CD4-positive, alpha-beta memory T cell (primary cell): ENCODE measurements at regions not wholly inside any gene's neighbourhood (a gene's known extent, or its start where the extent isn't known, plus 50 kb on each side); places are given as distances from the start of the nearest gene placed in this dataset.
A peak's percentile ranks its signal among the peaks of the same experiment; 100 is the strongest.

ENCODE experiments used
- CTCF ChIA-PET: fragments of 350-600 bp; sonication (Branson Sonifier 250); formaldehyde crosslinking; loops from one replicate; lab custom pipeline; 2021; ENCODE audit warnings: inconsistent platforms; ENCODE audit not compliant: partially characterized antibody; lab: Charles Lee
- POLR2A ChIA-PET: fragments of 350-600 bp; sonication (Branson Sonifier 250); formaldehyde crosslinking; loops from one replicate; lab custom pipeline; 2021; ENCODE audit not compliant: partially characterized antibody; lab: Charles Lee
- DNase-seq, 5 donors: peaks; one replicate each; pipeline versions ENCODE4 v3.0.0 to v3.0.0-alpha.2; 2020 to 2022; ENCODE audit warnings: mixed read lengths in 1 of 5
- H3K27ac ChIP-seq: one replicate; pipeline ENCODE4 v1.7.0; 2013; ENCODE audit warnings: low read depth, low read length
- H3K27me3 ChIP-seq: 2 replicates; pipeline ENCODE4 v1.7.0; 2013; ENCODE audit warnings: mild to moderate bottlenecking, low read length, moderate library complexity; ENCODE audit not compliant: insufficient read depth
- H3K36me3 ChIP-seq: 2 replicates; pipeline ENCODE4 v1.7.0; 2013; ENCODE audit warnings: mild to moderate bottlenecking, low read length, moderate library complexity; ENCODE audit not compliant: insufficient read depth
- H3K4me1 ChIP-seq: 2 replicates; pipeline ENCODE4 v1.7.0; 2013; ENCODE audit warnings: mild to moderate bottlenecking, low read length, moderate library complexity; ENCODE audit not compliant: insufficient read depth
- H3K4me3 ChIP-seq, 2 donors: one replicate each; pipeline ENCODE4 v1.7.0; 2013; ENCODE audit warnings: low read length in 2 of 2, mild to moderate bottlenecking in 1 of 2
- H3K9me3 ChIP-seq, 2 donors: one replicate each; pipeline ENCODE4 v1.7.0; 2013; ENCODE audit warnings: low read length in 2 of 2, control low read depth in 1 of 2; ENCODE audit not compliant: control insufficient read depth in 1 of 2
- H3K27ac Mint-ChIP-seq, 7 donors: one replicate each; pipeline ENCODE4 v1.8.0; 2020 to 2021; ENCODE audit warnings: mixed read lengths in 7 of 7, mild to moderate bottlenecking in 6 of 7, inconsistent platforms in 3 of 7, moderate library complexity in 3 of 7
- H3K27me3 Mint-ChIP-seq, 2 donors: one replicate each; pipeline ENCODE4 v1.8.0; 2020 to 2021; ENCODE audit warnings: mixed read lengths in 2 of 2
- H3K36me3 Mint-ChIP-seq, 2 donors: one replicate each; pipeline ENCODE4 v1.8.0; 2020 to 2021; ENCODE audit warnings: mixed read lengths in 2 of 2, inconsistent platforms in 1 of 2, mild to moderate bottlenecking in 1 of 2
- H3K4me1 Mint-ChIP-seq, 4 donors: one replicate each; pipeline ENCODE4 v1.8.0; 2020 to 2021; ENCODE audit warnings: mixed read lengths in 4 of 4, mild to moderate bottlenecking in 1 of 4
- H3K4me3 Mint-ChIP-seq, 8 donors: one replicate each; pipeline ENCODE4 v1.8.0; 2020 to 2021; ENCODE audit warnings: mixed read lengths in 8 of 8, mild to moderate bottlenecking in 7 of 8, moderate library complexity in 6 of 8, inconsistent platforms in 3 of 8
- H3K9me3 Mint-ChIP-seq, 8 donors: one replicate each; pipeline ENCODE4 v1.8.0; 2020 to 2021; ENCODE audit warnings: mixed read lengths in 8 of 8, mild to moderate bottlenecking in 5 of 8, inconsistent platforms in 3 of 8, moderate library complexity in 1 of 8
- intact Hi-C: fragments of 100-400 bp; cut with micrococcal nuclease; formaldehyde crosslinking; loops from one replicate; pipeline ENCODE4 v1.15.1; 2023

- ChIA-PET CTCF (interaction anchor here (1.1 to 5.3 kb wide), 4 partner anchors 14 to 65 kb away, joined by 3 to 23 read pairs (median 8); no protein-coding TSS in a partner anchor), POLR2A (interaction anchor here (1.3 to 1.5 kb wide), 3 partner anchors 8 to 14 kb away, joined by 3 to 4 read pairs (median 3); no protein-coding TSS in a partner anchor)
- DNase-seq: no peak
- peaks cover 0 to 13% of the 10 kb centered on the region in 2 donors for H3K36me3 Mint-ChIP-seq
- Histone ChIP-seq H3K4me1 (no peaks in the 10 kb centered on the region), H3K9me3 (no peaks in the 10 kb centered on the region), H3K4me3 (no peak overlapping the region), H3K27ac (no peak overlapping the region), H3K36me3 (no peaks in the 10 kb centered on the region), H3K27me3 (no peaks in the 10 kb centered on the region)
- intact Hi-C loops: loop anchor here (10.0 kb wide), 1 partner anchor 526 kb away; the partner anchor contains the start of gene KIAA0513
- H3K27me3 Mint-ChIP-seq: peaks cover 0 to 1% of the 10 kb centered on the region in 2 donors
- H3K4me1 Mint-ChIP-seq: peaks cover 7 to 21% (median 16%) of the 10 kb centered on the region in 4 donors
- H3K4me3 Mint-ChIP-seq: peak overlapping the region in 7 of 8 donors; percentile 17 to 73 (median 63)
- H3K27ac Mint-ChIP-seq: peak overlapping the region in 5 of 7 donors; percentile 18 to 79 (median 57)
- H3K9me3 Mint-ChIP-seq: peaks cover 0 to 2% (median 0%) of the 10 kb centered on the region in 8 donors
These were observed 61.9 kb upstream of the GSE1 start for GRCh38 chr16:85550953-85551924.

GRCh38 chr16:85552980-85553435 lies 60.1 kb upstream of the GSE1 start:
- Mint-ChIP-seq H3K36me3 (peaks cover 0 to 17% of the 10 kb centered on the region in 2 donors), H3K27me3 (peaks cover 0 to 1% of the 10 kb centered on the region in 2 donors), H3K4me1 (peaks cover 13 to 34% (median 23%) of the 10 kb centered on the region in 4 donors), H3K27ac (peak overlapping the region; percentile 59 to 86 (median 70)), H3K4me3 (peak overlapping the region; percentile 74 to 90 (median 82)), H3K9me3 (peaks cover 0 to 1% (median 0%) of the 10 kb centered on the region in 8 donors)
- H3K36me3 ChIP-seq: no peaks in the 10 kb centered on the region
- peak in 1 of 5 donors; percentile 14 for DNase-seq
- peak overlapping the region in 1 of 2 donors; percentile 65 for H3K4me3 ChIP-seq
- intact Hi-C loops: loop anchor here (10.0 kb wide), 1 partner anchor 528 kb away; the partner anchor contains the start of gene KIAA0513
- no peaks in the 10 kb centered on the region for H3K9me3 ChIP-seq
- H3K27ac ChIP-seq: peak overlapping the region; percentile 61
- H3K27me3 ChIP-seq: no peaks in the 10 kb centered on the region
- H3K4me1 ChIP-seq: peaks cover 9% of the 10 kb centered on the region
- ChIA-PET CTCF (interaction anchor here (0.7 to 5.3 kb wide), 14 partner anchors 8 to 137 kb away, joined by 3 to 23 read pairs (median 4); partner anchors contain the start of gene GSE1), POLR2A (interaction anchor here (0.6 to 3.6 kb wide), 14 partner anchors 9 to 1436 kb away, joined by 3 to 51 read pairs (median 4); partner anchors contain the start of genes GSE1 and MBTPS1)

GRCh38 chr16:85553436-85554113 lies 59.5 kb upstream of the GSE1 start:
- Histone ChIP-seq H3K9me3 (no peaks in the 10 kb centered on the region), H3K4me1 (peaks cover 15% of the 10 kb centered on the region), H3K4me3 (peak overlapping the region; percentile 65 to 76), H3K27ac (peak overlapping the region; percentile 61), H3K36me3 (no peaks in the 10 kb centered on the region), H3K27me3 (no peaks in the 10 kb centered on the region)
- Mint-ChIP-seq H3K27ac (peak overlapping the region; percentile 90 to 98 (median 96)), H3K36me3 (peaks cover 0 to 17% of the 10 kb centered on the region in 2 donors), H3K4me1 (peaks cover 17 to 39% (median 28%) of the 10 kb centered on the region in 4 donors), H3K9me3 (peaks cover 0 to 1% (median 0%) of the 10 kb centered on the region in 8 donors), H3K27me3 (peaks cover 0 to 1% of the 10 kb centered on the region in 2 donors), H3K4me3 (peak overlapping the region; percentile 88 to 99 (median 94))
- POLR2A ChIA-PET: interaction anchor here (0.5 to 3.6 kb wide), 16 partner anchors 9 to 1437 kb away, joined by 3 to 51 read pairs (median 4); partner anchors contain the start of genes GSE1 and MBTPS1
- intact Hi-C loops: loop anchor here (2.0 to 10.0 kb wide), 2 partner anchors 17 to 529 kb away; partner anchors contain the start of gene KIAA0513
- DNase-seq: peak; percentile 38 to 49 (median 42)
- CTCF ChIA-PET: interaction anchor here (0.7 to 5.3 kb wide), 15 partner anchors 8 to 134 kb away, joined by 3 to 23 read pairs (median 4); partner anchors contain the start of gene GSE1

GRCh38 chr16:85554114-85554888 lies 58.8 kb upstream of the GSE1 start:
- no peaks in the 10 kb centered on the region for H3K36me3 ChIP-seq
- Mint-ChIP-seq H3K27ac (peak overlapping the region; percentile 90 to 98 (median 96)), H3K27me3 (peaks cover 0 to 1% of the 10 kb centered on the region in 2 donors), H3K4me3 (peak overlapping the region; percentile 90 to 99 (median 94)), H3K9me3 (peaks cover 0 to 1% (median 0%) of the 10 kb centered on the region in 8 donors), H3K4me1 (peaks cover 17 to 43% (median 31%) of the 10 kb centered on the region in 4 donors), H3K36me3 (peaks cover 0 to 17% of the 10 kb centered on the region in 2 donors)
- H3K27ac ChIP-seq: peak overlapping the region; percentile 69
- CTCF ChIA-PET: interaction anchor here (0.9 to 5.3 kb wide), 12 partner anchors 9 to 135 kb away, joined by 3 to 23 read pairs (median 4); partner anchors contain the start of gene GSE1
- no peaks in the 10 kb centered on the region for H3K9me3 ChIP-seq
- peaks cover 21% of the 10 kb centered on the region for H3K4me1 ChIP-seq
- intact Hi-C loops: loop anchor here (2.0 to 10.0 kb wide), 2 partner anchors 16 to 530 kb away; partner anchors contain the start of gene KIAA0513
- H3K27me3 ChIP-seq: no peaks in the 10 kb centered on the region
- POLR2A ChIA-PET: interaction anchor here (0.5 to 3.6 kb wide), 17 partner anchors 10 to 1438 kb away, joined by 3 to 51 read pairs (median 4); partner anchors contain the start of genes GSE1 and MBTPS1
- peak; percentile 74 to 89 (median 75) for DNase-seq
- peak overlapping the region; percentile 65 to 76 for H3K4me3 ChIP-seq

GRCh38 chr16:85554889-85555718 lies 58.0 kb upstream of the GSE1 start:
- intact Hi-C loops: loop anchor here (1.0 to 10.0 kb wide), 4 partner anchors 16 to 530 kb away; partner anchors contain the start of gene KIAA0513
- Histone ChIP-seq H3K9me3 (no peaks in the 10 kb centered on the region), H3K36me3 (no peaks in the 10 kb centered on the region), H3K4me3 (peak overlapping the region; percentile 55 to 79), H3K27ac (peak overlapping the region; percentile 69), H3K27me3 (no peaks in the 10 kb centered on the region), H3K4me1 (peaks cover 21% of the 10 kb centered on the region)
- Mint-ChIP-seq H3K4me1 (peaks cover 20 to 48% (median 31%) of the 10 kb centered on the region in 4 donors), H3K4me3 (peak overlapping the region; percentile 93 to 97 (median 96)), H3K36me3 (peaks cover 0 to 17% of the 10 kb centered on the region in 2 donors), H3K27me3 (peaks cover 0 to 1% of the 10 kb centered on the region in 2 donors), H3K27ac (peak overlapping the region; percentile 95 to 98 (median 97)), H3K9me3 (peaks cover 0 to 1% (median 0%) of the 10 kb centered on the region in 8 donors)
- CTCF ChIA-PET: interaction anchor here (1.1 to 5.3 kb wide), 5 partner anchors 13 to 133 kb away, joined by 3 to 23 read pairs (median 10); no protein-coding TSS in a partner anchor
- POLR2A ChIA-PET: interaction anchor here (0.9 to 3.6 kb wide), 10 partner anchors 9 to 107 kb away, joined by 3 to 51 read pairs (median 11); partner anchors contain the start of gene GSE1
- peak; percentile 63 to 79 (median 70) for DNase-seq
